ENCODE measurements at regions not wholly inside any gene's neighbourhood (a gene's known extent, or its start where the extent isn't known, plus 50 kb on each side); places are given as distances from the start of the nearest gene placed in this dataset.
A peak's percentile ranks its signal among the peaks of the same experiment; 100 is the strongest.

DNA sequence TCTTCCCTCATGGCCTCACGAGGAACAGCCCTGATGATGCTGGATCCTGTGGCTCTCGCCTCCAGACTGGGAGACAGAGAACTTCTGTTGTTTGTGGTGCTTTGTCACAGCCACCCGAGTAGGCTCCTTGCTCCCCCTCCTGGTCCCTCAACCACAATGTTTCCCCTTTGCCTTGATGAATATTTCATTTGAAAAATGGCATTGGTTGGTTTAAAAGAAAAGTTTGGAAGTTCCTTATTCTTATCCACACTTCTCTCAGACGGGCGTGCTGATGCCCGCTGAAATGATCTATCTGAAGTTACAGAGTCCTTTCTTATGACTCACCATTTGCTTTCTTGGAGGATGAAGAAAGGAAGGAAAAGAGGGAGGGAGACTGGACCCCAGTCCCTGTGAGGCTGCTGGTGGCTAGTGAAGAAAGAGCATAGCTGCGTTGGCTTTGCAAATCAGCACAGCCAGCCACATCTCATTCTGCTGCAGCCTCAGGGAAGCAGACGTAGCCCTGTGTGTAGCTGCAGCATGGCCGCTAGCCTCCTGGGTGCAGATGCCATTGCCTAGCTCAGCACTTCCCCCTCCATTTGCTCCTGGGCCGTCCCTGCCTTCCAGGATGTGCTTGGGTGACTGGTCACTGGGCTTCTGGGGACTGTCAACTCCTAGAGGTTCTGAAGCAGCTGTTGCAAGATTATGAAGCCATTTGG is 185.9 kb downstream of the ERCC6L2 start:
- H3K27me3 ChIP-seq (ENCODE audit: control insufficient read depth, extremely low read depth, insufficient read depth, low read length) = no peaks in the 10 kb centered on the region
- DNase-seq (ENCODE audit: low read depth, low spot score) (no peak), FAIRE-seq (no peak)
- peak overlapping the region; percentile 23 for H3K4me2 ChIP-seq (ENCODE audit: control insufficient read depth, extremely low read depth, insufficient read depth, low read depth, low read length)
- H3K36me3 ChIP-seq (ENCODE audit: control insufficient read depth in 2 of 2, extremely low read depth in 1 of 2, insufficient read depth in 2 of 2, low read length in 2 of 2) = no peaks in the 10 kb centered on the region
- TF ChIP-seq, protein P1, sequence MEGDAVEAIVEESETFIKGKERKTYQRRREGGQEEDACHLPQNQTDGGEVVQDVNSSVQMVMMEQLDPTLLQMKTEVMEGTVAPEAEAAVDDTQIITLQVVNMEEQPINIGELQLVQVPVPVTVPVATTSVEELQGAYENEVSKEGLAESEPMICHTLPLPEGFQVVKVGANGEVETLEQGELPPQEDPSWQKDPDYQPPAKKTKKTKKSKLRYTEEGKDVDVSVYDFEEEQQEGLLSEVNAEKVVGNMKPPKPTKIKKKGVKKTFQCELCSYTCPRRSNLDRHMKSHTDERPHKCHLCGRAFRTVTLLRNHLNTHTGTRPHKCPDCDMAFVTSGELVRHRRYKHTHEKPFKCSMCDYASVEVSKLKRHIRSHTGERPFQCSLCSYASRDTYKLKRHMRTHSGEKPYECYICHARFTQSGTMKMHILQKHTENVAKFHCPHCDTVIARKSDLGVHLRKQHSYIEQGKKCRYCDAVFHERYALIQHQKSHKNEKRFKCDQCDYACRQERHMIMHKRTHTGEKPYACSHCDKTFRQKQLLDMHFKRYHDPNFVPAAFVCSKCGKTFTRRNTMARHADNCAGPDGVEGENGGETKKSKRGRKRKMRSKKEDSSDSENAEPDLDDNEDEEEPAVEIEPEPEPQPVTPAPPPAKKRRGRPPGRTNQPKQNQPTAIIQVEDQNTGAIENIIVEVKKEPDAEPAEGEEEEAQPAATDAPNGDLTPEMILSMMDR (optimal IDR thresholded peaks at IDR 0.05 in 1 of 3, IDR thresholded peaks at IDR 0.05 in 1 of 3, conservative IDR thresholded peaks at IDR 0.05 in 1 of 3; ENCODE audit: extremely low read depth in 1 of 3, insufficient read depth in 2 of 3, low read length in 3 of 3) = peak; percentile 2 to 20 (median 10)
- TF ChIP-seq EZH2 (IDR thresholded peaks at IDR 0.05; ENCODE audit: low read length) = no peak
- H3K4me3 ChIP-seq (ENCODE audit: control insufficient read depth in 2 of 3, extremely low read depth in 1 of 3, insufficient read depth in 2 of 3, low read depth in 1 of 3, low read length in 3 of 3) = no peak overlapping the region
- H4K20me1 ChIP-seq (ENCODE audit: control insufficient read depth, extremely low read depth, insufficient read depth, low read length) = no peaks in the 10 kb centered on the region
- dilution Hi-C loops (cut with MboI; ENCODE audit: extremely low pct_ligation_motif_present, low sequenced_read_pairs) = no loop called here
- no peak overlapping the region for H3K27ac ChIP-seq (ENCODE audit: control insufficient read depth, insufficient read depth, low read length)
- H3K9ac ChIP-seq (ENCODE audit: control insufficient read depth, extremely low read depth, insufficient read depth, low read length) = no peak overlapping the region
- peaks cover 4% of the 10 kb centered on the region for H3K4me1 ChIP-seq (ENCODE audit: control insufficient read depth, extremely low read depth, insufficient read depth, low read length)
- no peaks in the 10 kb centered on the region for H3K79me2 ChIP-seq (ENCODE audit: control insufficient read depth, insufficient read depth, low read length)
- H2AFZ ChIP-seq (ENCODE audit: control insufficient read depth, low read length) = no peak overlapping the region
- H3K9me3 ChIP-seq (ENCODE audit: control insufficient read depth, low read depth, low read length) = no peaks in the 10 kb centered on the region
- H3K9me1 ChIP-seq (ENCODE audit: control insufficient read depth, extremely low read depth, insufficient read depth, low read length) = no peaks in the 10 kb centered on the region

DNA sequence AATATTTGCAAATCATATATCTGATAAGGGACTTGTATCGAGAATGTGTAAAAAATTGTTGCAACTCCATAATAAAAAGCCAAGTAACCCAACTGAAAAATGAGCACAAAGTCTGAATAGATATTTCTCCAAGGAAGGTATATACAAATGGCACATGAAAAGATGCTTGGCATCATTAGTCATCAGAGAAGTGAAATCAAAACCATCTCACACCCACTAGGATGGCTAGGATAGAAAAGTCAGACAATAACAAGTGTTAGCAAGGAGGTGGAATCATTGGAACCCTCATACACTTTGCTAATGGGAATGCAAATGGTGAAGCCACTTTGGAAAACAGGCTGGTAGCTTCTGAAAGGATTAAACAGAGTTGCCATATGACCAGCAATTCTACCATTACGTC is 182.7 kb downstream of the ERCC6L2 start:
- TF ChIP-seq, protein P1 (optimal IDR thresholded peaks at IDR 0.05 in 1 of 3, IDR thresholded peaks at IDR 0.05 in 1 of 3, conservative IDR thresholded peaks at IDR 0.05 in 1 of 3; ENCODE audit: extremely low read depth in 1 of 3, insufficient read depth in 2 of 3, low read length in 3 of 3) = no peak
- no peak for TF ChIP-seq EZH2 (IDR thresholded peaks at IDR 0.05; ENCODE audit: low read length)
- no peak for DNase-seq (ENCODE audit: low read depth, low spot score)

More for the DNA sequence above, 182.7 kb downstream of the ERCC6L2 start:
- FAIRE-seq = no peak
- Histone ChIP-seq H3K9ac (ENCODE audit: control insufficient read depth, extremely low read depth, insufficient read depth, low read length) (no peak overlapping the region), H3K36me3 (ENCODE audit: control insufficient read depth in 2 of 2, extremely low read depth in 1 of 2, insufficient read depth in 2 of 2, low read length in 2 of 2) (no peaks in the 10 kb centered on the region), H3K79me2 (ENCODE audit: control insufficient read depth, insufficient read depth, low read length) (no peaks in the 10 kb centered on the region), H3K27ac (ENCODE audit: control insufficient read depth, insufficient read depth, low read length) (no peak overlapping the region), H3K9me1 (ENCODE audit: control insufficient read depth, extremely low read depth, insufficient read depth, low read length) (no peaks in the 10 kb centered on the region), H4K20me1 (ENCODE audit: control insufficient read depth, extremely low read depth, insufficient read depth, low read length) (no peaks in the 10 kb centered on the region), H2AFZ (ENCODE audit: control insufficient read depth, low read length) (no peak overlapping the region), H3K4me3 (ENCODE audit: control insufficient read depth in 2 of 3, extremely low read depth in 1 of 3, insufficient read depth in 2 of 3, low read depth in 1 of 3, low read length in 3 of 3) (no peak overlapping the region), H3K9me3 (ENCODE audit: control insufficient read depth, low read depth, low read length) (no peaks in the 10 kb centered on the region), H3K4me2 (ENCODE audit: control insufficient read depth, extremely low read depth, insufficient read depth, low read depth, low read length) (no peak overlapping the region), H3K4me1 (ENCODE audit: control insufficient read depth, extremely low read depth, insufficient read depth, low read length) (peaks cover 4% of the 10 kb centered on the region), H3K27me3 (ENCODE audit: control insufficient read depth, extremely low read depth, insufficient read depth, low read length) (peaks cover 3% of the 10 kb centered on the region)
- dilution Hi-C loops (cut with MboI; ENCODE audit: extremely low pct_ligation_motif_present, low sequenced_read_pairs) = no loop called here

Measured in keratinocyte (primary cell).